MM.1S (cell line): ENCODE measurements at regions not wholly inside any gene's neighbourhood (a gene's known extent, or its start where the extent isn't known, plus 50 kb on each side); places are given as distances from the start of the nearest gene placed in this dataset.

Source experiments
- CTCF ChIP-seq: fragments of 300-600 bp; sonication (generic); IDR thresholded peaks from 2 replicates; pipeline ENCODE4 v1.5.1; 2016; ENCODE audit warnings: antibody characterized with exemption, low read length, mixed read lengths
- EZH2 ChIP-seq: fragments of 300-600 bp; sonication (generic); optimal IDR thresholded peaks from 2 replicates; pipeline ENCODE3; 2017; ENCODE audit warnings: low read depth, mild to moderate bottlenecking, antibody characterized with exemption, low read length, mixed read lengths
- EZH2phosphoT487 ChIP-seq: fragments of 300-600 bp; sonication (generic); IDR thresholded peaks from 2 replicates; pipeline ENCODE4 v1.6.1; 2018; ENCODE audit warnings: antibody characterized with exemption, low read length

- TF ChIP-seq CTCF (no peak), EZH2phosphoT487 (no peak), EZH2 (no peak)
Observed at GRCh38 chr10:21180604-21181003, 283.5 kb upstream of the NEBL start.
